ENCODE measurements at regions not wholly inside any gene's neighbourhood (a gene's known extent, or its start where the extent isn't known, plus 50 kb on each side); places are given as distances from the start of the nearest gene placed in this dataset.

DNA sequence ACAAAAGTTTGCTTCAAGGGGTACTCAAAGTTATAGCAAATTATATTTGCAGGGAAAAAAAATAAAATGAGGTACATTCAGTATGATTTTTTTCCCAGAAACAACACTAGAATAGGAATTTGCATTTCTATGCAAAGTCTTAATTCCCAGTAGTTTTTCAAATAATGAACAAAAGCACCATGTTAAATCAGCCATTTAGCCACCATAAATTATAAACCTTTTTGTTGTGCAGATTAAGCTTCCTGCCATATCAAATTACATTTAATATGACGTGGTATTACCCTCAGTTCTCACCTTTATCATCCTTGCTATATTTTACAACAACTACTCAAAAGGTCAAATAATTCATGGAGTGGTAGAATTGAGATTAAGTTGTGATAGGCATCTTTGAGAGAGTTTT lies 136.6 kb upstream of the FRY start:
- H3K27ac ChIP-seq (ENCODE audit: low read length), result no peak overlapping the region
- no peaks in the 10 kb centered on the region for H3K27me3 ChIP-seq (ENCODE audit: control insufficient read depth, insufficient read depth, low read length)
- DNase-seq (ENCODE audit: low read depth, low spot score), result no peak
- no peaks in the 10 kb centered on the region for H3K36me3 ChIP-seq (ENCODE audit: control insufficient read depth, insufficient read depth, low read length)
- no peaks in the 10 kb centered on the region for H3K9me3 ChIP-seq (ENCODE audit: control insufficient read depth, insufficient read depth, low read length)
- H3K4me1 ChIP-seq (ENCODE audit: control insufficient read depth, insufficient read depth, low read length), result 0 out of 2 replicates have a peak, but pooled peaks cover 1% of the 10 kb centered on the region
- WGBS (ENCODE audit: insufficient coverage, insufficient read length), result no CpG with 5 or more reads among the region's 1 CpG
- no peak overlapping the region for H3K4me3 ChIP-seq (ENCODE audit: low read length)

GRCh38 chr13:31895691-31896090 lies 135.9 kb upstream of the FRY start:
- H3K4me1 ChIP-seq (ENCODE audit: control insufficient read depth, insufficient read depth, low read length), result 0 out of 2 replicates have a peak, but pooled peaks cover 1% of the 10 kb centered on the region
- no peaks in the 10 kb centered on the region for H3K9me3 ChIP-seq (ENCODE audit: control insufficient read depth, insufficient read depth, low read length)
- WGBS (ENCODE audit: insufficient coverage, insufficient read length), result no CpG with 5 or more reads among the region's 3 CpGs
- no peak for DNase-seq (ENCODE audit: low read depth, low spot score)
- no peak overlapping the region for H3K27ac ChIP-seq (ENCODE audit: low read length)
- no peaks in the 10 kb centered on the region for H3K27me3 ChIP-seq (ENCODE audit: control insufficient read depth, insufficient read depth, low read length)
- H3K36me3 ChIP-seq (ENCODE audit: control insufficient read depth, insufficient read depth, low read length), result no peaks in the 10 kb centered on the region
- H3K4me3 ChIP-seq (ENCODE audit: low read length), result no peak overlapping the region

GRCh38 chr13:31896427-31896826 lies 135.1 kb upstream of the FRY start:
- Histone ChIP-seq H3K36me3 (ENCODE audit: control insufficient read depth, insufficient read depth, low read length) (no peaks in the 10 kb centered on the region), H3K9me3 (ENCODE audit: control insufficient read depth, insufficient read depth, low read length) (no peaks in the 10 kb centered on the region), H3K4me1 (ENCODE audit: control insufficient read depth, insufficient read depth, low read length) (0 out of 2 replicates have a peak, but pooled peaks cover 1% of the 10 kb centered on the region), H3K27me3 (ENCODE audit: control insufficient read depth, insufficient read depth, low read length) (no peaks in the 10 kb centered on the region), H3K27ac (ENCODE audit: low read length) (no peak overlapping the region), H3K4me3 (ENCODE audit: low read length) (no peak overlapping the region)
- no peak for DNase-seq (ENCODE audit: low read depth, low spot score)
- no CpG with 5 or more reads among the region's 2 CpGs for WGBS (ENCODE audit: insufficient coverage, insufficient read length)

- Histone ChIP-seq H3K4me3 (ENCODE audit: low read length) (no peak overlapping the region), H3K9me3 (ENCODE audit: control insufficient read depth, insufficient read depth, low read length) (no peaks in the 10 kb centered on the region), H3K27ac (ENCODE audit: low read length) (no peak overlapping the region), H3K36me3 (ENCODE audit: control insufficient read depth, insufficient read depth, low read length) (no peaks in the 10 kb centered on the region), H3K27me3 (ENCODE audit: control insufficient read depth, insufficient read depth, low read length) (no peaks in the 10 kb centered on the region), H3K4me1 (ENCODE audit: control insufficient read depth, insufficient read depth, low read length) (0 out of 2 replicates have a peak, but pooled peaks cover 1% of the 10 kb centered on the region)
- DNase-seq (ENCODE audit: low read depth, low spot score), result no peak
- no CpG with 5 or more reads among the region's 9 CpGs for WGBS (ENCODE audit: insufficient coverage, insufficient read length)
Measured at GRCh38 chr13:31898378-31899071, 133.0 kb upstream of the FRY start.

GRCh38 chr13:31901985-31902384 lies 129.6 kb upstream of the FRY start:
- Histone ChIP-seq H3K27ac (ENCODE audit: low read length) (no peak overlapping the region), H3K9me3 (ENCODE audit: control insufficient read depth, insufficient read depth, low read length) (no peaks in the 10 kb centered on the region), H3K4me3 (ENCODE audit: low read length) (no peak overlapping the region), H3K4me1 (ENCODE audit: control insufficient read depth, insufficient read depth, low read length) (0 out of 2 replicates have a peak, but pooled peaks cover 3% of the 10 kb centered on the region), H3K27me3 (ENCODE audit: control insufficient read depth, insufficient read depth, low read length) (no peaks in the 10 kb centered on the region), H3K36me3 (ENCODE audit: control insufficient read depth, insufficient read depth, low read length) (no peaks in the 10 kb centered on the region)
- no CpG with 5 or more reads among the region's 2 CpGs for WGBS (ENCODE audit: insufficient coverage, insufficient read length)
- no peak for DNase-seq (ENCODE audit: low read depth, low spot score)

- H3K27ac ChIP-seq (ENCODE audit: low read length), result no peak overlapping the region
- no peak overlapping the region for H3K4me3 ChIP-seq (ENCODE audit: low read length)
- H3K36me3 ChIP-seq (ENCODE audit: control insufficient read depth, insufficient read depth, low read length), result no peaks in the 10 kb centered on the region
- no peak for DNase-seq (ENCODE audit: low read depth, low spot score)
- H3K9me3 ChIP-seq (ENCODE audit: control insufficient read depth, insufficient read depth, low read length), result no peaks in the 10 kb centered on the region
- WGBS (ENCODE audit: insufficient coverage, insufficient read length), result no CpG with 5 or more reads among the region's 7 CpGs
- H3K27me3 ChIP-seq (ENCODE audit: control insufficient read depth, insufficient read depth, low read length), result no peaks in the 10 kb centered on the region
- H3K4me1 ChIP-seq (ENCODE audit: control insufficient read depth, insufficient read depth, low read length), result 0 out of 2 replicates have a peak, but pooled peaks cover 3% of the 10 kb centered on the region
Measured at GRCh38 chr13:31903111-31903815, 128.3 kb upstream of the FRY start.

GRCh38 chr13:31904941-31905824 lies 126.4 kb upstream of the FRY start:
- no peaks in the 10 kb centered on the region for H3K9me3 ChIP-seq (ENCODE audit: control insufficient read depth, insufficient read depth, low read length)
- no peak overlapping the region for H3K4me3 ChIP-seq (ENCODE audit: low read length)
- no peaks in the 10 kb centered on the region for H3K36me3 ChIP-seq (ENCODE audit: control insufficient read depth, insufficient read depth, low read length)
- H3K27ac ChIP-seq (ENCODE audit: low read length), result no peak overlapping the region
- H3K27me3 ChIP-seq (ENCODE audit: control insufficient read depth, insufficient read depth, low read length), result no peaks in the 10 kb centered on the region
- DNase-seq (ENCODE audit: low read depth, low spot score), result no peak
- peaks cover 2% of the 10 kb centered on the region; the same call in 1 of the 2 replicates for H3K4me1 ChIP-seq (ENCODE audit: control insufficient read depth, insufficient read depth, low read length)
- no CpG with 5 or more reads among the region's 6 CpGs for WGBS (ENCODE audit: insufficient coverage, insufficient read length)

DNA sequence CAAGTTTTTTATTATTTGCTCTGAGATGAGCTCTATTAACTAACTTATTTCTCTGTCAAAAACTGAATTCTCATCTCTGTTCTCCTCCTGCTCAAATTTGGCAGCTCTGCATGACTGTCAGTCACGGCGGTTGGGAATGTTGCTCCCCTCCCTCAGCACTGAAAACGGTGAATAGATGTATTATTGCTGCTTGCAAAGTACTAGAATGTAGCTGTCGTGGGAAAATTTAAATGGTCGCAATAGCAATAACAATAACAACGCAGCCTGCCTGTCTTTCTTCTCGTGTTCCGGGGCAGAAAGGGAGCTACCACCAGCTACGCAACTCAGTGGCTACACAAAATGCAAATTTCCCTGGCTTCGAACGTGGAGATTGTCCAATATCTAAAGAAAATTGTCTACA lies 125.6 kb upstream of the FRY start:
- H3K4me3 ChIP-seq (ENCODE audit: low read length), result no peak overlapping the region
- no peaks in the 10 kb centered on the region; the same call in 1 of the 2 replicates for H3K9me3 ChIP-seq (ENCODE audit: control insufficient read depth, insufficient read depth, low read length)
- peaks cover 2% of the 10 kb centered on the region; the same call in 1 of the 2 replicates for H3K4me1 ChIP-seq (ENCODE audit: control insufficient read depth, insufficient read depth, low read length)
- H3K27ac ChIP-seq (ENCODE audit: low read length), result no peak overlapping the region
- DNase-seq (ENCODE audit: low read depth, low spot score), result no peak
- H3K36me3 ChIP-seq (ENCODE audit: control insufficient read depth, insufficient read depth, low read length), result no peaks in the 10 kb centered on the region
- H3K27me3 ChIP-seq (ENCODE audit: control insufficient read depth, insufficient read depth, low read length), result no peaks in the 10 kb centered on the region
- no CpG with 5 or more reads among the region's 11 CpGs for WGBS (ENCODE audit: insufficient coverage, insufficient read length)

DNA sequence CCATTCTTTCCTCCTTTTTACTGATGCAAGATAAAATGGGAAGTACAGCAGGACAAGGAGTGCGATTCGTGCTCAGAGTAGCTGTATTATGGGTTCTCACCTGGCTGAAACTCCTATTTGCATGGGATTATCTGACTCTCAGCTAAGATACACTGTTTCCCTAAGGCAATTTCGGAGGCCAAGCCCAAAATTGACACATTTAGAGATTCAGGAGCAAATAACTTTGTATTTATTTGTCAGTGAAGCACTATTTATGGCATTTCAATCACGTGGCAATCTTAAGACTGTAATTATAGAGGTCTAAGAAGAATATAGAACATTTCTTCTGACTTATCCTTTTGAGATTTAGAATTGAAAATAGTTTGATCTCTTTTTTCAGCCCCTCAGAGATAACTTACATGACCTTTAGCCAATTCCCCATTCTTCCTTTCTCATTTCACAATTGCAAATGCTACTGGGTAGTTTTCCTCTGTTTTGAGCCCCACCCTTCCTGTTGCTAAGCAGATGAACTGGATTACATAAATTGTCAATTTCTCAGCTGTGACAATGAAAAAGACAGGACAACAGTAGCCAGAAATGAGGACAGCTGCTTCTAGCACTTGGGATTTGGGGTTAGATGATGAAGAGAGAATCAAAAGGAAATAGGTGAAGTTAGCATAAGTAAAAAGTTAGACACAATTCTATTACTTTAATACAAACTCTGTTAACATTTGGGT lies 122.7 kb upstream of the FRY start:
- DNase-seq (ENCODE audit: low read depth, low spot score), result no peak
- H3K9me3 ChIP-seq (ENCODE audit: control insufficient read depth, insufficient read depth, low read length), result no peaks in the 10 kb centered on the region; the same call in 1 of the 2 replicates
- no peaks in the 10 kb centered on the region for H3K27me3 ChIP-seq (ENCODE audit: control insufficient read depth, insufficient read depth, low read length)
- H3K36me3 ChIP-seq (ENCODE audit: control insufficient read depth, insufficient read depth, low read length), result no peaks in the 10 kb centered on the region
- H3K4me3 ChIP-seq (ENCODE audit: low read length), result no peak overlapping the region
- H3K27ac ChIP-seq (ENCODE audit: low read length), result no peak overlapping the region
- no peaks in the 10 kb centered on the region; the same call in 1 of the 2 replicates for H3K4me1 ChIP-seq (ENCODE audit: control insufficient read depth, insufficient read depth, low read length)
- no CpG with 5 or more reads among the region's 4 CpGs for WGBS (ENCODE audit: insufficient coverage, insufficient read length)

Data from iPS DF 6.9 (cell line).